ENCODE measurements at regions not wholly inside any gene's neighbourhood (a gene's known extent, or its start where the extent isn't known, plus 50 kb on each side); places are given as distances from the start of the nearest gene placed in this dataset.
A peak's percentile ranks its signal among the peaks of the same experiment; 100 is the strongest.

- TF ChIP-seq CTCF (conservative IDR thresholded peaks at IDR 0.05; ENCODE audit: low read depth, low read length), result peak; percentile 71
- no peak for TF ChIP-seq POLR2A (IDR thresholded peaks at IDR 0.05; ENCODE audit: low read depth, low read length)
- TF ChIP-seq CEBPB (IDR thresholded peaks at IDR 0.05; ENCODE audit: low read depth, low read length), result no peak
- no peak for TF ChIP-seq MAZ (IDR thresholded peaks at IDR 0.05; ENCODE audit: borderline replicate concordance, low read depth, low read length)
- no peak for TF ChIP-seq BHLHE40 (IDR thresholded peaks at IDR 0.05; ENCODE audit: low read depth, low read length)
- no peak for TF ChIP-seq FOS (IDR thresholded peaks at IDR 0.05; ENCODE audit: low read depth, low read length)
- TF ChIP-seq RFX5 (IDR thresholded peaks at IDR 0.05; ENCODE audit: low read depth, low read length), result no peak
- TF ChIP-seq RCOR1 (IDR thresholded peaks at IDR 0.05; ENCODE audit: insufficient replicate concordance, low read length), result no peak
- TF ChIP-seq SMC3 (IDR thresholded peaks at IDR 0.05; ENCODE audit: low read depth, low read length), result peak; percentile 73
- no peak for TF ChIP-seq USF2 (IDR thresholded peaks at IDR 0.05; ENCODE audit: low read depth, low read length)
- peak; percentile 97 for TF ChIP-seq MAFK (IDR thresholded peaks at IDR 0.05; ENCODE audit: low read depth, low read length)
- peak; percentile 73 for TF ChIP-seq RAD21 (IDR thresholded peaks at IDR 0.05; ENCODE audit: low read length)
- TF ChIP-seq ELK1 (IDR thresholded peaks at IDR 0.05; ENCODE audit: borderline replicate concordance, low read depth, low read length), result no peak
- no peak for TF ChIP-seq NFE2L2 (IDR thresholded peaks at IDR 0.05; ENCODE audit: low read depth, low read length)
Observed at GRCh38 chr1:224852901-224853568, 76.4 kb upstream of the DNAH14 start.

Data from IMR-90 (cell line).